Neural progenitor cell (in vitro differentiated cells): ENCODE measurements at regions not wholly inside any gene's neighbourhood (a gene's known extent, or its start where the extent isn't known, plus 50 kb on each side); places are given as distances from the start of the nearest gene placed in this dataset.

Experiments used
- DNase-seq: peaks from one replicate; pipeline ENCODE4 v3.0.0-alpha.2; 2016; ENCODE audit warnings: low spot score
- H2AFZ ChIP-seq: fragments of 200-600 bp; sonication (generic); replicated peaks from 2 replicates; pipeline ENCODE4 v1.6.1; 2016; ENCODE audit warnings: antibody characterized with exemption
- H3F3A ChIP-seq: fragments of 200-600 bp; sonication (generic); 2 replicates; pipeline ENCODE4 v1.6.1; 2016; ENCODE audit warnings: antibody characterized with exemption, low read depth
- H3K27ac ChIP-seq: fragments of 200-600 bp; sonication (generic); 2 replicates; pipeline ENCODE4 v1.5.1; 2016; ENCODE audit warnings: mild to moderate bottlenecking
- H3K27me3 ChIP-seq: fragments of 200-600 bp; sonication (generic); 2 replicates; pipeline ENCODE4 v1.6.1; 2016; ENCODE audit warnings: mild to moderate bottlenecking, moderate library complexity
- H3K36me3 ChIP-seq: fragments of 200-600 bp; sonication (generic); 2 replicates; pipeline ENCODE4 v1.5.1; 2016
- H3K4me1 ChIP-seq: fragments of 200-600 bp; sonication (generic); 2 replicates; pipeline ENCODE4 v1.6.1; 2016; ENCODE audit warnings: mixed run types
- H3K4me2 ChIP-seq: fragments of 200-600 bp; sonication (generic); 2 replicates; pipeline ENCODE4 v1.6.1; 2016
- H3K4me3 ChIP-seq: fragments of 200-600 bp; sonication (generic); 2 replicates; pipeline ENCODE4 v1.5.1; 2016
- H3K79me2 ChIP-seq: fragments of 200-600 bp; sonication (generic); 2 replicates; pipeline ENCODE4 v1.6.1; 2016; ENCODE audit warnings: low read depth
- H3K9ac ChIP-seq: fragments of 200-600 bp; sonication (generic); 2 replicates; pipeline ENCODE4 v1.6.1; 2016
- H3K9me3 ChIP-seq: fragments of 200-600 bp; sonication (generic); 2 replicates; pipeline ENCODE4 v1.5.1; 2016; ENCODE audit warnings: low read depth
- H4K20me1 ChIP-seq: fragments of 200-600 bp; sonication (generic); 2 replicates; pipeline ENCODE4 v1.6.1; 2016; ENCODE audit warnings: low read depth
- H3K27ac Mint-ChIP-seq: 3 replicates; pipeline ENCODE4 v1.8.0; 2021; ENCODE audit warnings: mixed read lengths
- H3K27me3 Mint-ChIP-seq: 2 replicates; pipeline ENCODE4 v1.8.0; 2022; ENCODE audit warnings: low read depth, mild to moderate bottlenecking, inconsistent platforms, moderate library complexity, mixed read lengths; ENCODE audit not compliant: insufficient read depth
- H3K36me3 Mint-ChIP-seq: 3 replicates; pipeline ENCODE4 v1.8.0; 2021; ENCODE audit warnings: mixed read lengths
- H3K4me1 Mint-ChIP-seq: 3 replicates; pipeline ENCODE4 v1.8.0; 2021; ENCODE audit warnings: mixed read lengths
- H3K4me3 Mint-ChIP-seq: 3 replicates; pipeline ENCODE4 v1.8.0; 2021; ENCODE audit warnings: mild to moderate bottlenecking, moderate library complexity, mixed read lengths
- H3K9me3 Mint-ChIP-seq: 3 replicates; pipeline ENCODE4 v1.8.0; 2020; ENCODE audit warnings: mixed read lengths
- CTCF ChIP-seq: fragments of 200-600 bp; sonication (generic); IDR thresholded peaks from 2 replicates; pipeline ENCODE4 v1.5.1; 2017; ENCODE audit warnings: antibody characterized with exemption, mild to moderate bottlenecking
- EZH2 ChIP-seq: fragments of 200-600 bp; sonication (generic); IDR thresholded peaks from 2 replicates; pipeline ENCODE4 v1.6.1; 2017; ENCODE audit warnings: antibody characterized with exemption, mild to moderate bottlenecking, moderate library complexity
- EZH2phosphoT487 ChIP-seq: fragments of 200-600 bp; sonication (generic); IDR thresholded peaks from 2 replicates; pipeline ENCODE4 v1.6.1; 2017; ENCODE audit warnings: antibody characterized with exemption

GRCh38 chr4:157840034-157840433 is 332.8 kb downstream of the GASK1B start:
- no peaks in the 10 kb centered on the region for H3F3A ChIP-seq
- H3K4me3 Mint-ChIP-seq = no peak overlapping the region
- no peaks in the 10 kb centered on the region for H3K27me3 ChIP-seq
- TF ChIP-seq CTCF = no peak
- no peak for TF ChIP-seq EZH2
- TF ChIP-seq EZH2phosphoT487 = no peak
- H3K9ac ChIP-seq = no peak overlapping the region
- no peaks in the 10 kb centered on the region for H3K79me2 ChIP-seq
- no peaks in the 10 kb centered on the region for H3K4me1 Mint-ChIP-seq
- H3K9me3 Mint-ChIP-seq = no peaks in the 10 kb centered on the region
- H3K36me3 Mint-ChIP-seq = no peaks in the 10 kb centered on the region
- no peaks in the 10 kb centered on the region for H3K36me3 ChIP-seq
- H3K27ac ChIP-seq = no peak overlapping the region
- no peaks in the 10 kb centered on the region for H3K4me1 ChIP-seq
- H3K4me2 ChIP-seq = no peak overlapping the region
- H4K20me1 ChIP-seq = no peaks in the 10 kb centered on the region
- no peak overlapping the region for H2AFZ ChIP-seq
- no peak overlapping the region for H3K4me3 ChIP-seq
- H3K27me3 Mint-ChIP-seq = no peaks in the 10 kb centered on the region
- H3K27ac Mint-ChIP-seq = no peak overlapping the region
- H3K9me3 ChIP-seq = no peaks in the 10 kb centered on the region
- no peak for DNase-seq

GRCh38 chr4:157838366-157838765 is 334.5 kb downstream of the GASK1B start:
- no peak for TF ChIP-seq CTCF
- no peak for TF ChIP-seq EZH2phosphoT487
- TF ChIP-seq EZH2 = no peak
- Histone ChIP-seq H3K4me1 (no peaks in the 10 kb centered on the region), H3K27ac (no peak overlapping the region), H3K4me3 (no peak overlapping the region), H3F3A (no peaks in the 10 kb centered on the region), H3K79me2 (no peaks in the 10 kb centered on the region), H3K9ac (no peak overlapping the region), H3K36me3 (no peaks in the 10 kb centered on the region), H3K27me3 (no peaks in the 10 kb centered on the region), H3K4me2 (no peak overlapping the region), H2AFZ (no peak overlapping the region), H4K20me1 (no peaks in the 10 kb centered on the region), H3K9me3 (no peaks in the 10 kb centered on the region)
- DNase-seq = no peak
- no peak overlapping the region for H3K4me3 Mint-ChIP-seq
- no peaks in the 10 kb centered on the region for H3K9me3 Mint-ChIP-seq
- no peaks in the 10 kb centered on the region for H3K36me3 Mint-ChIP-seq
- H3K27me3 Mint-ChIP-seq = no peaks in the 10 kb centered on the region
- no peak overlapping the region for H3K27ac Mint-ChIP-seq
- H3K4me1 Mint-ChIP-seq = no peaks in the 10 kb centered on the region

GRCh38 chr4:157837071-157837703 is 335.6 kb downstream of the GASK1B start:
- Mint-ChIP-seq H3K4me3 (no peak overlapping the region), H3K9me3 (no peaks in the 10 kb centered on the region), H3K36me3 (no peaks in the 10 kb centered on the region), H3K4me1 (no peaks in the 10 kb centered on the region), H3K27ac (no peak overlapping the region), H3K27me3 (no peaks in the 10 kb centered on the region)
- Histone ChIP-seq H3K36me3 (no peaks in the 10 kb centered on the region), H3K27ac (no peak overlapping the region), H3K27me3 (no peaks in the 10 kb centered on the region), H3K4me2 (no peak overlapping the region), H3K79me2 (no peaks in the 10 kb centered on the region), H3K4me1 (no peaks in the 10 kb centered on the region), H3K4me3 (no peak overlapping the region), H3K9ac (no peak overlapping the region), H2AFZ (no peak overlapping the region), H3K9me3 (no peaks in the 10 kb centered on the region), H4K20me1 (no peaks in the 10 kb centered on the region), H3F3A (no peaks in the 10 kb centered on the region)
- no peak for DNase-seq
- no peak for TF ChIP-seq CTCF
- no peak for TF ChIP-seq EZH2phosphoT487
- TF ChIP-seq EZH2 = no peak
